HEK293T (cell line): ENCODE measurements at regions not wholly inside any gene's neighbourhood (a gene's known extent, or its start where the extent isn't known, plus 50 kb on each side); places are given as distances from the start of the nearest gene placed in this dataset.

ENCODE experiments used
- BHLHE40 ChIP-seq: fragments of 450-650 bp; IDR thresholded peaks from 2 replicates; pipeline ENCODE4 v1.6.1; 2016; ENCODE audit warnings: mild to moderate bottlenecking, moderate library complexity, borderline replicate concordance
- CTBP1 ChIP-seq: fragments of 450-650 bp; IDR thresholded peaks from 2 replicates; pipeline ENCODE4 v1.6.1; 2016; ENCODE audit warnings: borderline replicate concordance
- FOXK2 ChIP-seq: fragments of 450-650 bp; IDR thresholded peaks from 2 replicates; pipeline ENCODE4 v1.6.1; 2016; ENCODE audit warnings: mild to moderate bottlenecking
- FOXM1 ChIP-seq: fragments of 450-650 bp; IDR thresholded peaks from 2 replicates; pipeline ENCODE4 v1.6.1; 2017; ENCODE audit warnings: mild to moderate bottlenecking, borderline replicate concordance
- SUZ12 ChIP-seq: fragments of 450-650 bp; IDR thresholded peaks from 2 replicates; pipeline ENCODE4 v1.6.1; 2016; ENCODE audit warnings: mild to moderate bottlenecking
- ZNF384 ChIP-seq: fragments of 450-650 bp; IDR thresholded peaks from 2 replicates; pipeline ENCODE4 v1.6.1; 2016

DNA sequence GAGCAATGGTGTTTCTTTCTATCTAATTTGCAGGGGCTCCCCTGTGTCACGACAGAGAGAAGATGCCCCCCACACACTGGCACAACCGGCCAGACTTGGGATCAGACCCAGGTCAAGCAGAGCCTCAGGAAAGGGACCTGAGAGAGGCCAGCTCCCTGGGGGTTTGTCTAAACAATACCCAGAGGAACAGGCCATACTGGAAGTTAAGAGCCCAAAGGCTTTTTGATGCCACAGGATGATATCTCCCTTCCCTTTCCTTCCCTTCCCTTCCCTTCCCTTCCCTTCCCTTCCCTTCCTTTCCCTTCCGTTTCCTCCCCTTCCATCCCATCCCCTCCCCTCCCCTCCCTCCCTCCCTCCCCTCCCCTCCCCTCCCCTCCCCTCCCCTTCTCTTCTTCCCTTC, 139.2 kb downstream of the ARL4C start:
- TF ChIP-seq BHLHE40: no peak
- no peak for TF ChIP-seq FOXM1
- TF ChIP-seq ZNF384: no peak
- TF ChIP-seq CTBP1: no peak
- no peak for TF ChIP-seq SUZ12
- no peak for TF ChIP-seq FOXK2
